Stimulated activated CD4-positive, alpha-beta T cell treated with anti-CD3 and anti-CD28 coated beads, Interleukin-2, amount 100 ng/mL, for 4 hours (primary cell): ENCODE measurements at regions not wholly inside any gene's neighbourhood (a gene's known extent, or its start where the extent isn't known, plus 50 kb on each side); places are given as distances from the start of the nearest gene placed in this dataset.

Experiments
- DNase-seq: peaks from one replicate; pipeline ENCODE4 v3.0.0-alpha.2; 2020; ENCODE audit warnings: low read depth

DNA sequence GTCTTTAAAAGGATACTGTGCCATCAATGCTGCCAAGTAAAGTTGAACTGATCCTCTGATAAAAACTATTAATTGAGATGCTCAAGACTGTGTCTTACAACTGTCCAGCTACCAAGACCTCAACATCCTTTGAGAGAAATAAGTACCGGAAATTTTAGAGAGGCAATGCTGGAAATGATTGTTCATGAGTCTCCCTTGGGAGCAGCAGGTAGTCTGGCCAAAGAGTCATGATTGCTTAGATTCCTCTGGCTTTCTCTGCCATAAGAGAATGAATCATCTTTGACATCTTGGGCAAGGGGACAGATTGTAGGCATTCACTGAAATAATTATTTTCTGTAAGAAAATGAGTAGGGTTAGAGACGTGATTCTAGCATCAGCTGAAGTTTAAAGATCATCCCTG, 466.6 kb upstream of the DAB2 start:
- DNase-seq: no peak

- DNase-seq: no peak
Observed at GRCh38 chr5:39880985-39881384, 456.2 kb upstream of the DAB2 start.

DNA sequence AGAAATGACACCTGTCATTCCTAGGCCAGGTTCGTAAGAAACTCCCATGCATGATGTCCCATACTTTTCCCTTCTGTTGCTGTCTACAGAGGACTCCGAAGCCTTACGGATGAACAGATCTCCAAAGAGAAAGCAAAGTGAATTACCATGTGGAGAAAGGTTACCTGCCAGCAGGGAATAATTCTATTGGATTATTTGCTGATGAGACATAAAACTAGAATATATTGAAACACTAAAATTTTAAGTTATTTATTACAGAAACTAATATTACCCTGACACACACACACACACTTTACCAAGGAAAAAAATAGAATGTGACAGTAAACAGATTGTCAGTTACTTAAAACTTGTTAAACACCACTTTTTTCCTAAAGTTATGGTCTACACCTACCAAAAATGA, 452.7 kb upstream of the DAB2 start:
- no peak for DNase-seq

- DNase-seq: no peak
Observed at GRCh38 chr5:39876146-39876545, 451.4 kb upstream of the DAB2 start.

DNA sequence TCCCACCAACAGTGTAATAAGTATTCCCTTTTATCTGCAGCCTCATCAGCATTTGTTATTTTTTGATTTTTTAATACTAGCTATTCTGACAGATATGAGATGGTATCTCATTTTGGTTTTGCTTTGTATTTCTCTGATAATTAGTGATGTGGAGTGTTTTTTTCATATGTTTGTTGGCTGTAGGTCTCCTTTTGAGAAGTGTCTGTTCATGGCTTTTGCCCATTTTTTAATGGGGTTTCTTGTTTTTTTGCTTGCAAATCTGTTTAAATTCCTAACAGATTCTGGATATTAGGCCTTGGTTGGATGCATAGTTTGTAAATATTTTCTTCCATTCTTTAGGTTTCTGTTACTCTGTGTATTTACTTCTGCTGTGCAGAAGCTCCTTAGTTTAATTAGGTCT, 445.4 kb upstream of the DAB2 start:
- no peak for DNase-seq

- no peak for DNase-seq
Observed at GRCh38 chr5:39869396-39869795, 444.6 kb upstream of the DAB2 start.

GRCh38 chr5:39867923-39868322, 443.1 kb upstream of the DAB2 start:
- no peak for DNase-seq

DNA sequence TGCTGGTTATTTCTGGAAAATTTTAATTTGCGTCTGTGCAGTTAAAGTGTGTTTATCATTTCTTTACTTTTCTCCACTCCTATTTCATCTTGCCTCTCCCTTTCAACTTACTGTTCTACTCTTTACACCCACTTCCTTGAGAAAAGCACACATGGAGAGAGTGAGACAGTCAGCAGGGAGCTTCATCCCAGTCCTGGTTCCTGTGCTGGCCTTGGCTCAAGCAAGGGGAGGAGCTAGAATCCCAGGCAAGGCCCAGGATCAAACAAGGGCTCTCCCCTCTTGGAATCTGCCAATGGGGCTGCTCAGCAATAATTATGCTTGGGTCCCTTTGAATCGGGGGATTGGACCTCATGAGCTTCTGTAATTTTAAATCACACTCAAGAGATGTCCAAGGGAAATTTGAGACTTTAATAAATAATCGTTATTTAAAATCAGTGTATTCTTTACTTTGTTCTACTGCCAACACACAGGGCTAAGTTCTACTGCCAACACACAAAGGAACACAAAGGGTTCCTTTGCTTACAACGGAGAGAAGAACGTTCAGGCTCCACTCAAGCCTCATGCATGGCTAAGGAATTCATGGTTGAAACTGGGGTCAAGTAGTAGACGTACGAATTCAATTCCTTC, 439.3 kb upstream of the DAB2 start:
- no peak for DNase-seq

DNA sequence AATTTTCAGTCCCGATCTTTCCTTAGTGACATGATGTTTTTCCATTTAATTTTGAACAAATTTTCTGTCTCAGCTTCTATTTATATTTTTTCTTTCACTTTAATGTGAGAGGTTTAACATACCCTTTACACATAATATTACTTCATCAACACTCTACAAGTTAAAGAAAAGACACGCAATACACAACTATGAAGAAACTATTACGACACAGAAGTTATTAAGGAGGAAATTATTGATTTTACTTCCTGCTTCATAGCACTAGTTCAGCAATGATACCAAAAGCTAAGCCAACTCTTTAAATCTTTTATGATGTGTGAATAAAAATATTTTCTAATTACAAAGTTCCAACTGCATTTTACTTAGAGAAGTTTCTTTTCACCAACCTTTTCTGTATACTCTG, 432.3 kb upstream of the DAB2 start:
- no peak for DNase-seq

- no peak for DNase-seq
Observed at GRCh38 chr5:39854771-39855410, 430.1 kb upstream of the DAB2 start.

DNA sequence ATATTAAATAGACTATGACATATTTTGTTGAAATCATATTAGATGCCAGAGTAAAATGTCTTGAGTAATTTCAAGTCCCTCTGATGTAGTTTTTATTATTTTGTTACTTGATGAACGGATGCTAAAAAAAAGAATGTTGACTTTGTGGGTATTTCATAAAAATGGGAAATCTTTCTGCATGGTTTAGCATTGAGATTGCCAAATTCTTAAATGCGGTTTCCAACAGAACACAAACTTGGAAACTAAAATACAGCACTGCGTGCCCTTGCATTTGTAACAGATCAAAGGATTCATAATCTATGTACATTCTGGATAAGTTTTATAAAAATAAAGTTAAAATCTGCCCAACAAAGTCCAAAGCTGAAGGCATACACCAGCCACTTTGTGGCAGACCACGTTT, 425.5 kb upstream of the DAB2 start:
- DNase-seq: no peak

- DNase-seq: no peak
Observed at GRCh38 chr5:39846144-39846543, 421.4 kb upstream of the DAB2 start.

GRCh38 chr5:39843767-39844166, 419.0 kb upstream of the DAB2 start:
- no peak for DNase-seq

DNA sequence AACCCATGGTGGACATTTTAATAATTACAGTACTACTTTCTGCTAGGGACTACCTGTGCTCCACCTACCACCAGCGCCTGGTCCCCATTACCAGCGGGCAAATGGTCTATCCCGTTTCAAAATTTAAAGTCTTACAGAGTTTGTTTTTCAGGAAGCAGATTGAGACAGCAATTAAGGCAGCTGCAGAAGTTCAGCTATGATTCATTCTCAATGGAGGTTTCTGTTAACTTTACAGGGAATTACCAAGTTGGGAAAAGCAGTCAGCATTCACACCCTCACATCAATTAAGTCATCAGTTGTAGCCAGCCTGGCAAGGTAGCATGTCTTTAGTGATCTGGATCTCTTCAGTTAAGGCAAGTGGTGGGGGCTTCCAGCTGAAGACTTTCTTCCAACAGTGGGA, 410.6 kb upstream of the DAB2 start:
- DNase-seq: no peak

GRCh38 chr5:39829441-39829840, 404.7 kb upstream of the DAB2 start:
- DNase-seq: no peak

GRCh38 chr5:39826051-39826450, 401.3 kb upstream of the DAB2 start:
- no peak for DNase-seq

GRCh38 chr5:39825301-39825700, 400.5 kb upstream of the DAB2 start:
- DNase-seq: no peak

GRCh38 chr5:39822020-39822419, 397.2 kb upstream of the DAB2 start:
- no peak for DNase-seq

DNA sequence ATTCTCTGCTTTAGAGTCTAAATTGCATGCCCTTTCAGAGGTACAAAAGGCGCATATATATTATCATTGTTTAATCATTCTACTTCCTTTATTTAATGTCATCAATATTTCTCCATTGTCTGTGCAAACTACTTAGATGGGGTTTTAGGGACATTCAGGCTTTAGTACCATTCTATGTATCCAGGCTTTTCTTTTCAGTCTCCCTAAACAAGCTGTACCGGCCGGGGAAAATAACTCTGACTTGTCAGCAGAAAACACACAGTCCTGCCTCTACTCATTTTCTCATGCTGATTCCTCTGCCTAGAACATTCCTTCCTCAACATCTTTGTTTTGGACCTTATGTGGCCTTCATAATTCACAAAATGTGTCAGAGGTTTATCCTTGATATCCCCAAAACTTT, 392.1 kb upstream of the DAB2 start:
- no peak for DNase-seq

- no peak for DNase-seq
Observed at GRCh38 chr5:39816156-39816845, 391.5 kb upstream of the DAB2 start.

DNA sequence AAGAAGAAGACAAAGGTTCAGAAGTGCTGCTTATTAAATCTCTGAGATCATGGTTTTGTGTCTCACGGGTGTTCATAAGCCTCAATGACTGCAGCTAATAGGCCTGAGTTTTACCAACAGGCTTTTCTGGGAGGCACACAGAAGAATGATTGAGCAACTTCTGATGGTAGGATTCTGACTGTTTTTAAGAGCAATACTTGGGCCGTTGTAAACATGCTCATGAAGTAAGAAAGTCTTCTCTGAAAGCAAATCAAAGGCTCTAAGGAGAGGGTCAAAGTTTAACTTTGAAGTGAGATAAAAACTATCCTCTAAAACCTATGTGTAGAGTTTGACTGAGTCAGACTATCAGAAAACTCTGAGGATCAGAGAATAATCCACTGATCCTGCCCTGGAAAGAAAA, 390.9 kb upstream of the DAB2 start:
- no peak for DNase-seq

DNA sequence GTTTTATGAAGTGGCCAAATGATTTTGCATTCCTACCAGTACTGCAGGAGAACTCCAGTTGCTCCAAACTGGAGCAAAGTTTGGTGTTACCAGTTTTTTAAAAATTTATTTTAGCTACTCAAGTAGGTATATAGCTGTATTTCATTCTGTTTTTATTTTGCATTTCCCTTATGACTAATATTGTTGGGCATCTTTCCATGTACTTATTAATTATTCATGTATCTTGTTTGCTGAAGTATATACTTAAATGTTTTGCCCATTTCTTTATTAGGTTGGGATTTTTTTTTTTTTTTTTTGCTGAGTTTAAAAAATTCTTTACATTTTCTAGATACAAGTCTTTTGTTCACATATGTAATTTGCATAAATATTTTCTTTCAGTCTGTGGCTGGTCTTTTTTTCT, 386.6 kb upstream of the DAB2 start:
- DNase-seq: no peak

DNA sequence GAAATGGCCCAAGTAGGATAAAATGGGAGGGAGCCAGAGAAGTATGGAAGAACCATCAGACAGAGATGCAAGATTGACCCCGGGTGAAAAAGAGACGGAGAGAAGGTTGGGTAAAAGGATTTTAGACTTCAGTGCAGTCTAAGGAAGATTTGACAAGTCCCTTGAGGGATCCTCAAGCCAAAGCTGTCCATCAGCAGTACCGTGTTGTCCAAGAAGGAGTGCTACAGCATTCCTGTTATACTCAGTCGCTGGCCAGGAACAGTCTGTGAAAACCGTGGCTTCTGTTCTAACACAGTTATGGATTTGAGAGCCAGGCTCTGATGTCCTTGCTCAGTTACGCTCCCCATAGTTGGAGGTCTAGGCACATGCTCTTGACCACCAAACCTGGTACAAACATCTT, 383.9 kb upstream of the DAB2 start:
- DNase-seq: no peak

DNA sequence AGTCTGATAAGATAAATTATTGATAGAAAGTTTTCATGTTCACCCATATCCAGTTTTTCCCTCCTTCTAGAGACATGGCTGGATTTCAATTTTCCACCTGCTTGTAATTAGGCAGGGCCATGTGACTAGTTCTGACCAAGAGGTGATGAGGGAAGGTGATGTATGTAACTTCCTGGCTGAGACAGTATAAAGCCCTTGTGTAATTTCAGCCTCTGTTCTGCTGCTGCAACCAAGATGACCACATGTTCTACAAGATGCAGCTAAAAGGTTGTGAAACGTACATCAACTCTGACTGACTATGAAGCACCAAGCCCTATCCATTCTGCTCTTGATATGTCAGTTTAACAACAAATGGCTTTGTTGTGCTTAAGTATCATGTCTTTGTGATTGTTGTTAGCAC, 376.5 kb upstream of the DAB2 start:
- DNase-seq: no peak
